Vagina (tissue), 2 donors: ENCODE measurements at regions not wholly inside any gene's neighbourhood (a gene's known extent, or its start where the extent isn't known, plus 50 kb on each side); places are given as distances from the start of the nearest gene placed in this dataset.
"Not testable (repeated sequence)": the region's sequence is repeated elsewhere in the genome, so short reads cannot be mapped to it uniquely, and the experiment has no call there.

Experiments used
- POLR2A ChIP-seq, 2 donors: fragments of 450-650 bp; IDR thresholded peaks; one replicate each; pipeline ENCODE4 v1.6.1; 2017; ENCODE audit warnings: antibody characterized with exemption in 2 of 2, mild to moderate bottlenecking in 2 of 2, moderate library complexity in 2 of 2
- POLR2AphosphoS5 ChIP-seq, 2 donors: sonication (generic); formaldehyde crosslinking; IDR thresholded peaks; one replicate each; pipeline ENCODE4 v1.9.0; 2017; ENCODE audit warnings: antibody characterized with exemption in 2 of 2, mild to moderate bottlenecking in 2 of 2, low read depth in 1 of 2; ENCODE audit not compliant: insufficient read depth in 1 of 2
- TF ChIP-seq, protein P1 (sequence below), 3 experiments: fragments of 450-650 bp in 2 of 3; fragments of 200-600 bp in 1 of 3; sonication (generic) in 1 of 3; IDR thresholded peaks; one replicate each; pipeline ENCODE4 v1.5.1; 2017 to 2019; ENCODE audit warnings: antibody characterized with exemption in 3 of 3, mild to moderate bottlenecking in 2 of 3, moderate library complexity in 2 of 3

- not testable (repeated sequence) for TF ChIP-seq POLR2AphosphoS5 (IDR thresholded peaks at IDR 0.05; ENCODE audit: insufficient read depth in 1 of 2, low read depth in 1 of 2); POLR2A (IDR thresholded peaks at IDR 0.05)
- TF ChIP-seq, protein P1, sequence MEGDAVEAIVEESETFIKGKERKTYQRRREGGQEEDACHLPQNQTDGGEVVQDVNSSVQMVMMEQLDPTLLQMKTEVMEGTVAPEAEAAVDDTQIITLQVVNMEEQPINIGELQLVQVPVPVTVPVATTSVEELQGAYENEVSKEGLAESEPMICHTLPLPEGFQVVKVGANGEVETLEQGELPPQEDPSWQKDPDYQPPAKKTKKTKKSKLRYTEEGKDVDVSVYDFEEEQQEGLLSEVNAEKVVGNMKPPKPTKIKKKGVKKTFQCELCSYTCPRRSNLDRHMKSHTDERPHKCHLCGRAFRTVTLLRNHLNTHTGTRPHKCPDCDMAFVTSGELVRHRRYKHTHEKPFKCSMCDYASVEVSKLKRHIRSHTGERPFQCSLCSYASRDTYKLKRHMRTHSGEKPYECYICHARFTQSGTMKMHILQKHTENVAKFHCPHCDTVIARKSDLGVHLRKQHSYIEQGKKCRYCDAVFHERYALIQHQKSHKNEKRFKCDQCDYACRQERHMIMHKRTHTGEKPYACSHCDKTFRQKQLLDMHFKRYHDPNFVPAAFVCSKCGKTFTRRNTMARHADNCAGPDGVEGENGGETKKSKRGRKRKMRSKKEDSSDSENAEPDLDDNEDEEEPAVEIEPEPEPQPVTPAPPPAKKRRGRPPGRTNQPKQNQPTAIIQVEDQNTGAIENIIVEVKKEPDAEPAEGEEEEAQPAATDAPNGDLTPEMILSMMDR (IDR thresholded peaks at IDR 0.05) = not testable (repeated sequence)
Observed at GRCh38 chr4:97097036-97097435, 1046.2 kb downstream of the STPG2 start.
